HG03439 (cell line): ENCODE measurements at regions not wholly inside any gene's neighbourhood (a gene's known extent, or its start where the extent isn't known, plus 50 kb on each side); places are given as distances from the start of the nearest gene placed in this dataset.

ENCODE experiments used
- ATAC-seq: cut with Tn5 transposase; IDR thresholded peaks from one replicate; pipeline ENCODE4 v1.9.1; 2021; ENCODE audit warnings: mild to moderate bottlenecking, moderate library complexity; ENCODE audit not compliant: unreplicated experiment

DNA sequence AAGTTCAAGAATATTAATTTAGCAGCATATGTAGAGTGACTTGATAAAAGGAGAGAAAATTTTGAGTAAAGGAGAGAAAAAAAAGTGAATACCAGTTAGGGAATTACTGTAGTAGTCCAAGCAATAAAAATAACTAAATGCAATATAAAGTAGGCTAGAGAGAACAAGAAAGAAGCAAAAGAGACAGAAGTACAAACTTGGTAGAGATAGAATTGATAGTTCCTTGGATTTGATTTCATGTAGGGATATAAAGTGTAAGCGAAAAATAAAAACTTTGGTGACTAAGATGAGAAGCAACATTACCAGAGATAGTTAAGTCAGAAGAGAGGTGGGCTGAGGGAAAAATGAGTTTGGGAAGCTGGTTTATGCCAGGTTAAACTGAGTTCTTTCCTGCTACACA lies 252.4 kb downstream of the SEC23A start:
- no peak for ATAC-seq

DNA sequence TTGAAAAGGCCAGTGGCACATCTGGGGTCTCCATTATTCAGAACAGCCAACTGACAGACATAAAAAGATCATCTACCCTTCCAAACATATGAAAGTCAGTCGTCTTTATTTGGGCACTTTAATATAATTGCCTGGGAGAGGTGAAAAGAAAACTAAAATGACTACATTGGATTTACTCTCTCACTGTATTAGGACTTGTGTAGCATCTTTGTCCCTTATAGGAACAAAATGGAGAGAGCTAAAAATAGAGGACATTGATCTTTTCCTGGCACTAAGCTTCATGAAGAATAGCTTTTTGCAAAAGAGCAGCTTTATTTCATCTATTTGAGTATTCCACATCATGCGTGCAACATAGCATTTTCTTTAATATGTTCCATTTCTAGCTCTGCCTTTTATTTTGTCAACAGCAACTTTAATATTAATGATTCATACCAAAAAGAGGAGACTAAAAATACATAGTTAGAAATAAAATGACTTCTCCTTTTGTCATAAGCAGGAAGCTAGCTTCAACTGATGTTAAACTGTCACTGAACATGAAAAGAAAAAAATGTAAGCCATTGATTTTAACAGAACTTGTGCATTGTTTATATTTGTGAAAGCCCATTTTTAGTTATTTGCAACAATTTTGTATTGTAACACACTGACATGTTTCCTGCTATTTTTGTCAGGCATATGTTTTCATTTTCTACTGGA lies 254.6 kb downstream of the SEC23A start:
- ATAC-seq, result no peak

DNA sequence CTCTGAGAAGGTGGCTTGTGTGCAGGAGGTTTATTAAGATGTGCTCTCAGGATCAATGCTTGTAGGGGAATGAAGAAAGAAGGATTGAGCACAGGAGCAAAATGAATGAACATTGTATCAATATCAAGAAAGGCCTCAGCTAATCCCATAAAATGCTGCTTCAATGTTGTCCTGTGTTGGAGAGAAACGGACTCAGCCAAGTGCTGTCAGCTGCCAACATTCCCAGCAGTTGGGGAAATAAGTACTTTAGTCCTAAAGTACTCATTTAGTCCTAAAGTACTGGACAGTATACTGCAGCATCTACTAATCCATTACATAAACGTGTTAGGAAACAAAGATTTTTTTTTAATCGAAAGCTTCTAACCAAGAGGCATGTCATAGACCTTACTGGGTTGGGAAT lies 255.9 kb downstream of the SEC23A start:
- no peak for ATAC-seq

DNA sequence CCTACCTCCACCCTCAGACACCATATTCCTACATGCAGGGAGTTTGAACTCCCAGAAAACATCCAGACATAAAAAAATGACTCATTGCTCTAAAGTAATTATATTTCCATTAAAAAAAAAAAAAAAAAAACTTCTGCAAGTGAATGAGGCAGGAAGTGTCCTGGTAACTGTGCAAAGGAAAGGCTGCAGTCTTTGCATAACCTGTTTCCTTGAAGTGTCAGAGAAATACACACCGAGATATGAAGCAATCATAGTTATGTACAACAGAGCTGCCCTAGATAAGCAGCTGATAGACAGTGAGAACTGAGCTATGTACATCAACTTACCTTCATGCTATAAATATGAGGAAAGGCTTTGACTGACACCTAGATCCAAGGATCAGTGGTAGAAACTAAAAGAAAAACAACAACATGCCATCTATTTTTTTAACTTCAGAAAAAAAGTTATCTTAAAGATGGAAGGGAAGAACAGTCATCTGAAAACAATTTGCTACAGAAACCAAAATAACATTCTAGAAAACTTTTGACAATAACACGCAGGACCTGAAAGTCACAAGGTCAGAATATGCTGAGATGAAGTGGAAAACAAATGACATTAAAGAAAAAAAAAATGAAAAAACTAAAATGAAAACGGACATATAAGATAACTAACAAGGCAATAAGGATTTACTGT lies 263.2 kb downstream of the SEC23A start:
- ATAC-seq, result no peak

DNA sequence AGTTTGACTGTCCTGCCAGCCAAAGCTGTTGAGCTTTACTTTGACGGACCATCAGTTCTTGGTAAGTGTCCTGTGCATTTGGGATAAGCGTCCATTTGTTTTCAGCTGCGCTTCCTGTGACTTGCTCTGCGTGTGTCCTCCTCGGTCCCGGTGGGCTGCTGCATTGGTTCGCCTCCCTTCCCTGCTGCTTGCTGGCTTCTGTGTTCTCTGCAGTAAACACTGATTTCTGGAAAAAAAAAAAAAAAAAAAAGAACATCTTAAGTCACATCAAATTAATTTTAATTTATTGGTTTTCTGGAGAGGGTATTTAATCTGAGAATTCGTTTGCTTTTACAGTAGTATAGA lies 264.1 kb downstream of the SEC23A start:
- ATAC-seq, result no peak

DNA sequence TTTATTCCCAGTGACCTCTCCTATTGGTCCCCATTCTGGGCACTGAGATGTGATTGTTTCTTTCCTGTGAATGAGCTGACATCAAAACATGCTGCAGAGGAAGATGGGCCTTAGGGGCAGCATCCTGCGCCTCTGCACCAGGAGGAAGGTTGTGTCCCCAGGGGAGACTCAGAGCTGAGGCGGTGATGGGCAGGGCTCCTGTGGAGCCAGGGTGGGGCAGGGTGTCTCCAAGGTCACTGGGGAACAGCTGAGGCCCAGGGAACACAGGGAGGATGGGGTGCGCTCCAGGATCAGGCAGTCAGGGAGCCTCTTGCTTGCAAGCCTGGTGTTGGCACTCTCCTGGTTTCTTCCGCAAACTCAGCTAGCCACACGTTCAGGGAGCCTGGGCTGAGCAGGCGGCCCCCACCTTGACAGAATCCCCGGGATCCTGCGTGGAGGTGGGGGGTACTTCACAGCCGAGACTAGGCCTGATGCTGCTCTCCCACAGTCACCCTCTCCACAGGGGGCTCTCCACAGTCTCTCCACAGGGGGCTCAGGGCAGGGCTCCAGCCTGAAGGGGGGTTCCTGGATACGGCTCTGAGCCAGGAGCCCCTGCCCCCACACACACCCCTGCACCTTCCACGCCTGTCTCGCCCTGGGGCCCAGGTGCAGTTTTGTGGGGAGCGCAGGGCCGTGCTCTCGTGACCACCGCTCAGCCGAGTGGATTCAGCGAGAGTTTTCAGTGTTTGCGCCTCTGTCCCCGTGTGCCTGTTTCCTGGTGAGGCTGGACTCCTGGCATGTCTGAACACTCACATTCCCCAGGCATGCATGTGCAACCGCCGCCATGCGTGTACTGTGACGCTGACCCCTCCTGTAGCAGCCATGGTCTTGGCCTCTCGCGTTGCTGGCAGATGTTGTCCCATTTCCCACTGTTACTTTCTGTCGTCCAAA lies 264.7 kb downstream of the SEC23A start:
- ATAC-seq, result no peak

DNA sequence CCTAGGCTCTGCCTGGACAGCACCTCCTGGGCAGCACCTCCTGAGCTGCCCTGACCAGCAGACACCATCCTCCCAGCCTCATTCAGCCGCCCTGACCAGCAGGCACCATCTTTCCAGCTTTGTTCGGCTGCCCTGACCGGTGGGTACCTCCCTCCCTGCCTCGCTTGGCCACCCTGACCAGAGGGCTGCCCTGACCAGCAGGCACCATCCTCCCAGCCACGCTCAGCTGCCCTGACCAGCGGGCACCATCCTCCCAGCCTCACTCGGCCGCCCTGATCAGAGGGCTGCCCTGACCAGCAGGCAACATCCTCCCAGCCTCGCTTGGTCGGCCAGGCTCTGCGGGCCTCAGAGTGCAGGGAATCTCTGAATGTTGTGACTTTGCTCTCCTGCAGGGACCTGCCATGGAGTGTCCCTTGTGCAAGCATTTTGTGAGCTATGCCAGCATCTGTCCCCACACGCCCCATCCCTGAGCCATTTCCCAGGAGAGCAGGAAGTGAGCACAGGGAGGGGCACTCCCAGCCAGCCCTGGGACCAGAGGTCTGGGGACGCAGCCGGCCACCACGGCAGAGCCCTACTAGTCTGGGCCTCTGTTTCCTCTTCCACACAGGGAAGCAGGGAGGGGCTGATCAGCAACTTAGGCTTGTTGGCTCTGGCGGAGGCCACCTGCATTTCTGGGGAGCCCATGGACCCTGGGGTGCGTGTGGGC lies 265.5 kb downstream of the SEC23A start:
- ATAC-seq, result no peak

DNA sequence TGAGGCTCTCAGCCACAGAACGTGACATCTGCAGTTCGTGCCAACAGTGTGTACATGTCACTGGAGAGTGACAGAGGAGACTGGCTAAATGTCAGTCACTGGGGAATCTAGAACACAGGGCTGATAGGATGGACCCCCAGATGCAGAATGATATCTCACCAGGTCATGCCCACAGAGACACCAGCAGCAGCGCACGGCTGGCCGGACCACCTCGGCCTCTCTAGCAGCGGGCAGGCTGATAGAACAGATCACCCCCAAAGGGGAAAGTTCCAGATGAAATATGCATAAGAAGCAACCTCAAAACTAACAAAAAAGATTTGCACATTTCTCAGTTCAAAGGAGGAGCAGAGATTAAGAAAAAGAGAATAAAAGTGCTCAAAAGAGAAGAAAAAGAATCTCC lies 266.5 kb downstream of the SEC23A start:
- no peak for ATAC-seq

DNA sequence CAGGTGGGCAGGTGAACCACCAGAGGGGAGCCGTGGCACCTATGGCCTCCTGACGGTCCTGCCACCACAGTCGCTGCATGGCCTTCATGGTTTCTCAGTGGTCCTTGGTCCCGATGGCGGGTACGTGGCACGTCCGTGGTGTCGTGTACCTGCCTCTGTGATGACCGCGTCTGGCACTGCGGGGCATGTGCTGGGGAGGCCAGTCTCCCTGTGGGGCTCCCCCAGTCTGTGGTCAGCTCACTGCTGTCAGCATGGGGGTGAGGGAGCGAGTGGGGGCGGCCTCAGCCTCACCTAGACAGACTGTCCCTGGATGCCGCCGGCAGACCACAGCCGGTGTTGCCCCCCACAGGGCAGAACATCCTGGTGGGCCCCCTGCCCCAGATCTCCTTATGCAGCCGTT lies 267.2 kb downstream of the SEC23A start:
- no peak for ATAC-seq

DNA sequence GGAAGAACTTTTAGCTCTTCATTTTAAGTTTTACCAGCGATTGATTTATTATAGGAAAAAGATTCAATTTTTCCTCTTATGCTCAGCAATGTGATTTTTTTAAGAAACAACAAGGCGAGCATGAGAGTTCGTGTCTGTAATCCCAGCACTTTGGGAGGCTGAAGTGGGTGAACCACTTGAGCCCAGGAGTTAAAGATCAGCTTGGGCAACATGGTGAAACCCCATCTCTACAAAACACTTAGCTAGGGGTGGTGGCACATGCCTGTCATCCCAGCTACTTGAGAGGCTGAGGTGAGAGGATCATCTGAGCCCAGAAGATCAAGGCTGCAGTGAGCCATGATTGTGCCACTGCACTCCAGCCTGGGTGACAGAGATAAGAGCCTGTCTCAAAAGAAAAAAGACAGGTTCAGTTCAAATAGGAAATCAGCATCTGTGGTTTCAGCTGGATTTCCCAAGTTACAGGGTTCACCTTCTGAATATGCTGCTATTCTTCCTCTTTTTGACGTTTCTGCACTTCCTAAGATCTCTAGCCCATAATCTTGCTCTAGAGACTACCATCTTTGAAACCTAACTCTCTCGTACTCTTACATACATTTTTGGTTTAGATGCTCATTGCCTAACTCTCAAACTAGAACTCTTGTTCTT lies 274.7 kb downstream of the SEC23A start:
- ATAC-seq, result no peak

DNA sequence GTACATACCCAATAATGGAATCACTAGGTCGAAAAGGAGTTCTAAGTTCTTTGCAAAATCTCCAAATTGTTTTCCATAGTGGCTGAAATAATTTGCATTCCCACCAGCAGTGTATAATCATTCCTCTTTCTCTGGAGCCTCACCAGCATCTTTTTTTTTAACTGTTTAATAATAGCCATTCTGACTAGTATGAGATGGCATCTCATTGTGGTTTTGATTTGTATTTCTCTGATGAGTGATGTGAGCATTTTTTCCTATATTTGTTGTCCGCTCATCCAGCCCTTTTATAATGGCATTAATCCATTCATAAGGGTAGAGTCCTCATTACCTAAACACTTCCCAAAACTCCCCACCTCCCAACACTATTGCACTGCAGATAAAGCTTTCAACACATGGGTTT lies 278.3 kb downstream of the SEC23A start:
- ATAC-seq, result no peak

DNA sequence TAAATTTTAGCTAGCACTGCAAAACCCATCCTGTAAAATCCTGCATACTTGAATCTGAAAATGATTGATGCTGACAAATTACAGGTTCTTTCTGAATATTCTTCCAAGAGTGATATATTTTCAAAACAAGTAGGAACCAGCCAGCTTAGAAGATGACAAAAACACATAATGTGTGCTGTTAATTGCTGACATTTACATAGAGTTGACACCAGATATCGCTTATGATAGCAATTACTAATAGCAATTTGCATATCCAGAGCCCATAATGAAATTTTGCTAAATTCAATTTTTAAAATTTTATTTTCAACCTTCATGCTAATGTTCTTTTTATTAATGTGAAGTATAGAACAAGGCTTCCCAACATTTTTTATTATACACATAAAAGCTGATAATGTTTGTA lies 284.5 kb downstream of the SEC23A start:
- no peak for ATAC-seq

DNA sequence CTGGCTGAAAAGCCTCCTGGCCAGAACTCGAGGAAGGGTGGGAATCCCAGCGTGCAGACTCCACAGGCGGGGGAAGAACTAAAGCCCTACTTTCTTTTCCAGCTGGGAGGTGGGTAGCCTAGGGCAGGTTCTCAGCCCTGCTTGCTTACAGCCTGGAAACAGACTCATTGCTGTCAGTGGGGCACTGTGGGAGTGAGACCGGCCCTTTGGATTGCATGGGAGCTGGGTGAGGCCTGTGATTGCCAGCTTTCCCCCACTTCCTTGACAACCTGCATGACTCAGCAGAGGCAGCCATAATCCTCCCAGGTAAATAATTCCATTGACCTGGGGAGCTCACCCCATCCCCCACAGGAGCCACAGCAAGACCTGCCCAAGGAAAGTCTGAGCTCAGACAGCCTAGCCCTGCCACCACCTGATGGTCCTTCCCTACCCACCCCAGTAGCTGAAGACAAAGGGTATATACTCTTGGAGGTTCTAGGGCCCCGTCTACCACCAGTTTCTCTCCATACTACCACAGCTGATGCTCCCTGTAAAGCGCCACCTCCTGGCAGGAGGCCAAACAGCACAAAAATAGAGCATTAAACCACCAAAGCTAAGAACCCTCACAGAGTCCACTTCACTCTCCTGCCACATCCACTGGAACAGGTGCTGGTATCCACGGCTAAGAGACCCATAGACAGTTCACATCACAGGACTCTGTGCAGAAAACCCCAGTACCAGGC lies 294.1 kb downstream of the SEC23A start:
- no peak for ATAC-seq

DNA sequence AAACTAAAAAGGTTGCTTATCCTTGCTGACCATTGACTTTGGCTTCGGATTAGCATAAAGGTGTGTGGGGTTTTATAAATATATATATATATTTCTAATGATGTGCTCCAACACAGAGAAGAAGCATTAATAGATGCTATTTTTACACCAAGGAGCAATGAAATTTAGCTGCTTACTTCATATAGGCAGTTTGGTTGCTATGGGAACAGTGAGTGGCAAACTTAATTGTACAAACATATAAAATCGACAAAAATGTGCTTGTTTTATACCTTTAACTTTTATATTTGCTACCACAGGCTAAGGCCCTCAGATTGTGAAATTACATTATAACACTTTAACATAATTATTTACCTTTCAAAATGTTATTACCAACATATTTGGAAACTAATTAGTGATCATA lies 303.4 kb downstream of the SEC23A start:
- no peak for ATAC-seq

DNA sequence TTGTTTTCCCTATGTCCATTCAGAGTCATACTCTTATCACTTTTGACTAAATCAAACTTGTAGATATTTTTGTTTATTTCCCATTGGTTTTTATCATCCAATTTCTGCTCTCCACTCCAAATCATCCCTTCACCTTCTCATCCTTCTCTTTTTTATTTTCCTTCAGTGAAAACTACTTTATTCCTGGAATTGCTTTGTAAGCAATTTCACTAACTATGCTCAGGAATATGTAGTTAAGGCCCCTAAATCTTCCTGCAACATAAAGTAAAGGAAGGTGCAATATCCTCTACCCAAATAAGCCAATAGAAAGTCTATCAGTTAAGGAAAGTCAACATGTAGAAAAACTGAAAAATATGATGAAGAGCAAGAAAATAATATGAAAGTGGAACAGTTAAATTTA lies 308.4 kb downstream of the SEC23A start:
- ATAC-seq, result no peak

DNA sequence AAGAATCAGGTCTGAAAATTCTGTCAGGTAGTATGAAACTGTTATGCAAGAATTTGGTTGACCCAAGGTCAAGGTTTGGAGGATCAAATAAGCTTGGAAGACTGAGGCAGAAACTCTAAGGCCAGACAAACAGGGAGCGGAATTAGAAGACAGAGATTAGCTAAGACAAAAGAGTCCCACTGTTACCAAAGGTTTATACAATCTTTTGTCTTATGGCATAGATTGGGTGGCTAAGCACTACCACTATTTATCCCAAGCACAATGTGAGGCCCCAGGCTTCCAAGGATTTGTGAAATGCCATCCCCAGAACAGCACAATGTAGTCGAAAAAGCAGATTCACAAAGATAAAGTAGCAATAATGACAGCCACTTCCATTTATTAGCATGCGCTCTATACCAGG lies 311.2 kb downstream of the SEC23A start:
- ATAC-seq, result no peak

DNA sequence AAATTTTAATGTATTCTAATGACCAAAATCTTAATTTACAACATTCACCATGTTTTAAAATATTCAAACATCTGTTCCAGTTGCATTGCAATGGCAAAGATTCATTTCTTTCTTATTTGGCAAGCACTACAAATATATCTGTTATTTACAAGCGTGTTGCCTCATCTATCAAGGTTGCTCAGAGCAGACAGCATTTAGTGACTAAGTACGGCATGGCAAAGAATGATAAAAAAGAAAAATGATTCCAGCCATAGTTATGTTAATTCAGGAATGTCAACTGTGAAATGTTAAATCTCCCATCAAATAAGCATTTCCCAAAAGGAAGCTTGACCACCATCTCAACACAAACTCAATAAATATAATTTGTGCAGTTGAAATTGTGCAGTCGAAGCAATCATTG lies 312.1 kb downstream of the SEC23A start:
- ATAC-seq, result no peak

DNA sequence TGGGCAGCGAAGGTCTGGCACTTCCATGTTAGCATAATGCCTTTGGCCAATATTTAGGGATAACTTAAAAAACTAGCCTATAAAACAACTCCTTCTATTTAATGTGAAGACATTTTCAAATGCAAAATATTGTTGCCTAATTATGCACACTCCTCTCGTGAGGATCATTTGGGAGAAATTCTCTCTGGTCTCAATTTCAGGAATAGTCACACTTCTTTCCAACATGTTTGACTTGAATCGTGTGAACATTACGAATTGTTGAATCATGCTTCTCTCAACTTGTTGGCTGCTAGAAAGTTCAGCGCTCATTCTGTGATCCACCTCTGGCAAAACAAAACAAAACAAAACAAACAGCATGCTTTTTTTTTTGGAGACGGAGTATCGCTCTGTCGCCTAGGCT lies 313.2 kb downstream of the SEC23A start:
- ATAC-seq, result no peak

DNA sequence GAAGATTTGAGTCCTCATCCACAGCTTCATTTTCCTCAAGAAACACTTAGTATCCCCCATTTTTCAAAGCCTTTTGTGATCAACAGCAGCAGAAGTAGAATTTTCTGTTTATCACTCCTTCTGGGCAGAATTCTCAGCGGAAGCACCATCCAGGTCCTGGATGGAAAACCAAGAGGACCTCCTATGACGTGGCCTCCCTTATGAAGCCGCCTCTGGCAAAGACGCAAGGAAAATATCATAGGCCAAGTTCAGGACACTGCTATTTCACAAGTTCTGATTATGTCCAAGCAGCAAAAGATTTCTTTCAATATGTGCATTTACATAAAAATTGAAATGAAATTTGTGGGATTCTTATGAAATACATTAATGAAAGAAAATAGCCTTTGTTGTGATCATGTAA lies 315.0 kb downstream of the SEC23A start:
- no peak for ATAC-seq

DNA sequence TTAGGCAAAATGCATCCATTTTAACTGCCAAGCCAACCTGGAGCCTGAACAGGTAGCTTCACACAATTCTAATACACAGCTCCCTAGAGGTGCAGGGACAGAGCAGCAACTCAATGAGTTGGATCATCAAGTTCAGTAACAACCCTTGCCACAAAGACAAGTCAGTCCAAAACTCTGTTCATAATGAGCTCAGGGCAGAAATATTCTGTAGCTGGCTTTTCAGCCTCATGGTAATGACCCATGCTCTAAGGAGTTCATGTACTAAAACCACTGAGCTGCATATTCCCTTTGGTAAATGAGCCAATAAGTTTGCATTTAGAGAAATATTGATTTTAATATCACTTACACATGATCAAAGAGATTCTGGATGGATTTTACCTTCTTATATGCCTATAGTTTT lies 316.1 kb downstream of the SEC23A start:
- ATAC-seq, result no peak
